Breast epithelium (tissue), 3 donors: ENCODE measurements at regions not wholly inside any gene's neighbourhood (a gene's known extent, or its start where the extent isn't known, plus 50 kb on each side); places are given as distances from the start of the nearest gene placed in this dataset.

Source experiments
- POLR2A ChIP-seq: fragments of 450-650 bp; IDR thresholded peaks from one replicate; pipeline ENCODE4 v1.6.1; 2016; ENCODE audit warnings: antibody characterized with exemption, mild to moderate bottlenecking, moderate library complexity
- POLR2AphosphoS5 ChIP-seq, 3 donors: sonication (generic); formaldehyde crosslinking; IDR thresholded peaks; one replicate each; pipeline ENCODE4 v1.6.1; 2017; ENCODE audit warnings: antibody characterized with exemption in 3 of 3
- TF ChIP-seq, protein P1 (sequence below), 3 donors: fragments of 450-650 bp; IDR thresholded peaks; one replicate each; pipeline ENCODE4 v1.5.1; 2016 to 2017; ENCODE audit warnings: antibody characterized with exemption in 3 of 3, mild to moderate bottlenecking in 3 of 3, moderate library complexity in 3 of 3

DNA sequence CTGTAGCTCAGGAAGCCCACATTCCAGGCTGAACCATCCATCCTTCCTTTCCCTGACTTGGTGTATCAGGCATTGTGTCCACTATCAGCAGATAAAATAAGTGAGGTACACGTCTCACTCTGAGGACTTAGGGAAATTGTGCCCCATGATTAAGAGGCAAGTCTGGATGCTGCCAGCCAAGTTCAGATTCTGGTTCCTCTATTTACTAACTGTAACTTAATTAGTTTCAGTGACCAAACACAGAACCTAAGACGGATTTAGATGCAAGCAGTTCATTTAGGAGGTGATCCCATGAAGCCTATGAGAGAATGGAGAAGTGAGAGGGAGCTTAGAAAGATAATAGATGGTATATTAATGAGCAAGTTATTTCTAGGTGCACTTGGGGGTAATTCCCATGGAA, 56.6 kb upstream of the PACRGL start:
- TF ChIP-seq, protein P1, sequence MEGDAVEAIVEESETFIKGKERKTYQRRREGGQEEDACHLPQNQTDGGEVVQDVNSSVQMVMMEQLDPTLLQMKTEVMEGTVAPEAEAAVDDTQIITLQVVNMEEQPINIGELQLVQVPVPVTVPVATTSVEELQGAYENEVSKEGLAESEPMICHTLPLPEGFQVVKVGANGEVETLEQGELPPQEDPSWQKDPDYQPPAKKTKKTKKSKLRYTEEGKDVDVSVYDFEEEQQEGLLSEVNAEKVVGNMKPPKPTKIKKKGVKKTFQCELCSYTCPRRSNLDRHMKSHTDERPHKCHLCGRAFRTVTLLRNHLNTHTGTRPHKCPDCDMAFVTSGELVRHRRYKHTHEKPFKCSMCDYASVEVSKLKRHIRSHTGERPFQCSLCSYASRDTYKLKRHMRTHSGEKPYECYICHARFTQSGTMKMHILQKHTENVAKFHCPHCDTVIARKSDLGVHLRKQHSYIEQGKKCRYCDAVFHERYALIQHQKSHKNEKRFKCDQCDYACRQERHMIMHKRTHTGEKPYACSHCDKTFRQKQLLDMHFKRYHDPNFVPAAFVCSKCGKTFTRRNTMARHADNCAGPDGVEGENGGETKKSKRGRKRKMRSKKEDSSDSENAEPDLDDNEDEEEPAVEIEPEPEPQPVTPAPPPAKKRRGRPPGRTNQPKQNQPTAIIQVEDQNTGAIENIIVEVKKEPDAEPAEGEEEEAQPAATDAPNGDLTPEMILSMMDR (IDR thresholded peaks at IDR 0.05), result no peak
- TF ChIP-seq POLR2AphosphoS5 (IDR thresholded peaks at IDR 0.05), result no peak
- no peak for TF ChIP-seq POLR2A
